HepG2 (cell line): ENCODE measurements at regions not wholly inside any gene's neighbourhood (a gene's known extent, or its start where the extent isn't known, plus 50 kb on each side); places are given as distances from the start of the nearest gene placed in this dataset.

Source experiments
- ATAC-seq: fragments of 200-7000 bp; cut with Tn5 transposase; 3 replicates; pipeline ENCODE4 v1.9.1; 2020; ENCODE audit warnings: mild to moderate bottlenecking, moderate library complexity
- BruUV-seq: library from RNA; stranded (reverse); fragments of 400-500 nt; replicated peaks from 2 replicates; lab custom pipeline; 2021; lab: Mats Ljungman, UMichigan
- CTCF ChIA-PET: fragments of 300-600 bp; formaldehyde crosslinking; extraction: SDS; loops from one replicate; lab custom pipeline; 2021; ENCODE audit warnings: low total read pairs, inconsistent platforms, low intra/inter-chr PET ratio; lab: Yijun Ruan, JAX
- POLR2A ChIA-PET: fragments of 350-600 bp; sonication (Branson Sonifier 250); formaldehyde crosslinking; loops from one replicate; lab custom pipeline; 2020; ENCODE audit warnings: antibody characterized with exemption, inconsistent platforms; lab: Yijun Ruan, JAX
- DNase-seq: peaks from one replicate; pipeline ENCODE4 v3.0.0-alpha.2; 2015; ENCODE audit warnings: low spot score
- FAIRE-seq: peaks from 3 replicates; lab custom pipeline; 2011; peaks lifted over from hg19 to GRCh38; lab: Jason Lieb, UNC
- H2AFZ ChIP-seq: one replicate; pipeline ENCODE4 v1.6.1; 2011; ENCODE audit warnings: low read length, inconsistent platforms
- H3K27ac ChIP-seq: fragments of 300-600 bp; 3 replicates; pipeline ENCODE4 v1.8.0; 2011; ENCODE audit warnings: mixed run types, mild to moderate bottlenecking, mixed read lengths, low read length, inconsistent platforms; ENCODE audit not compliant: insufficient read depth; ENCODE audit errors: extremely low read length
- H3K27me3 ChIP-seq, 2 experiments: fragments of 200-600 bp in 1 of 2; 2 replicates in 1 of 2; 3 replicates in 1 of 2; pipeline versions ENCODE4 v1.6.0 to v1.8.0; 2011; ENCODE audit warnings: low read length in 2 of 2, mild to moderate bottlenecking in 2 of 2, moderate library complexity in 2 of 2, inconsistent platforms in 1 of 2; ENCODE audit not compliant: insufficient read depth in 2 of 2, control insufficient read depth in 1 of 2
- H3K36me3 ChIP-seq, 2 experiments: fragments of 200-600 bp in 1 of 2; replicated peaks in 1 of 2; 2 replicates in 1 of 2; 3 replicates in 1 of 2; pipeline versions ENCODE4 v1.5.1 to v1.8.0; 2011; ENCODE audit warnings: low read length in 2 of 2, inconsistent platforms in 1 of 2; ENCODE audit not compliant: insufficient read depth in 2 of 2, control insufficient read depth in 1 of 2
- H3K4me1 ChIP-seq: 2 replicates; pipeline ENCODE4 v1.5.1; 2012; ENCODE audit warnings: low read length, inconsistent platforms; ENCODE audit not compliant: insufficient read depth
- H3K4me2 ChIP-seq: 2 replicates; pipeline ENCODE4 v1.6.0; 2011; ENCODE audit warnings: low read depth, low read length, inconsistent platforms
- H3K4me3 ChIP-seq, 3 experiments: fragments of 200-600 bp in 1 of 3; sonication (generic), shearing (Covaris generic) in 1 of 3; replicated peaks in 1 of 3; 2 replicates each; pipeline ENCODE4 v1.5.1; 2011 to 2016; ENCODE audit warnings: low read length in 3 of 3, inconsistent platforms in 2 of 3, low read depth in 2 of 3, mild to moderate bottlenecking in 2 of 3, control low read depth in 1 of 3, mixed read lengths in 1 of 3; ENCODE audit not compliant: insufficient read depth in 1 of 3
- H3K79me2 ChIP-seq: one replicate; pipeline ENCODE4 v1.6.1; 2011; ENCODE audit warnings: low read length, inconsistent platforms; ENCODE audit not compliant: insufficient read depth
- H3K9ac ChIP-seq: 2 replicates; pipeline ENCODE4 v1.6.0; 2011; ENCODE audit warnings: mild to moderate bottlenecking, low read depth, low read length, inconsistent platforms; ENCODE audit not compliant: insufficient read depth
- H3K9me3 ChIP-seq: 2 replicates; pipeline ENCODE4 v1.5.1; 2012; ENCODE audit warnings: mild to moderate bottlenecking, low read length
- H4K20me1 ChIP-seq: 2 replicates; pipeline ENCODE4 v1.6.0; 2011; ENCODE audit warnings: inconsistent platforms, mild to moderate bottlenecking, low read length, moderate library complexity; ENCODE audit not compliant: insufficient read depth
- ATF7 ChIP-seq, 2 experiments: fragments of 450-650 bp in 1 of 2; sonication (generic) in 1 of 2; formaldehyde crosslinking in 1 of 2; IDR thresholded peaks; 2 replicates each; pipeline versions ENCODE4 v1.4.0 to v1.6.1; 2016 to 2020; ENCODE audit warnings: antibody characterized with exemption in 1 of 2, mild to moderate bottlenecking in 1 of 2, missing genetic modification reagents in 1 of 2
- CREB1 ChIP-seq, 2 experiments: fragments of 450-650 bp in 1 of 2; IDR thresholded peaks; 2 replicates each; pipeline ENCODE4 v1.6.1; 2016 to 2017; ENCODE audit warnings: control low read depth in 1 of 2, mild to moderate bottlenecking in 1 of 2, missing compliant biosample characterization in 1 of 2, missing genetic modification characterization in 1 of 2
- EED ChIP-seq: sonication (generic); formaldehyde crosslinking; IDR thresholded peaks from 2 replicates; pipeline ENCODE4 v1.5.0; 2020; ENCODE audit warnings: mild to moderate bottlenecking, missing genetic modification reagents
- IKZF1 ChIP-seq: fragments of 450-650 bp; IDR thresholded peaks from 2 replicates; pipeline ENCODE4 v1.7.1; 2016
- YEATS2 ChIP-seq: sonication (generic); formaldehyde crosslinking; IDR thresholded peaks from 2 replicates; pipeline ENCODE4 v1.4.0; 2020; ENCODE audit warnings: missing genetic modification reagents, borderline replicate concordance
- ZC3H4 ChIP-seq: sonication (generic); formaldehyde crosslinking; IDR thresholded peaks from 2 replicates; pipeline ENCODE4 v1.4.0; 2020; ENCODE audit warnings: missing genetic modification reagents, borderline replicate concordance
- ZFP90 ChIP-seq: sonication (generic); formaldehyde crosslinking; IDR thresholded peaks from 2 replicates; pipeline ENCODE4 v1.8.0; 2022; ENCODE audit warnings: missing genetic modification reagents, mild to moderate bottlenecking, inconsistent platforms, borderline replicate concordance
- ZNF121 ChIP-seq: sonication (generic); formaldehyde crosslinking; IDR thresholded peaks from 2 replicates; pipeline ENCODE4 v1.5.0; 2020; ENCODE audit warnings: mild to moderate bottlenecking, missing genetic modification reagents
- WGBS: methylation state at CpG from one replicate; pipeline ENCODE4 v1.1.6; 2017; ENCODE audit warnings: low lambda C conversion rate; 5-methylcytosine and 5-hydroxymethylcytosine counted together
- in situ Hi-C: cut with HindIII; loops from 2 replicates; pipeline ENCODE4 v1.10.0; 2017; ENCODE audit warnings: low pct_unique_long_range_greater_than_20kb; ENCODE audit not compliant: extremely low pct_ligation_motif_present
- intact Hi-C: fragments of 100-400 bp; cut with micrococcal nuclease; formaldehyde crosslinking; loops from one replicate; pipeline ENCODE4 v1.10.0; 2022; ENCODE audit not compliant: unreplicated experiment

DNA sequence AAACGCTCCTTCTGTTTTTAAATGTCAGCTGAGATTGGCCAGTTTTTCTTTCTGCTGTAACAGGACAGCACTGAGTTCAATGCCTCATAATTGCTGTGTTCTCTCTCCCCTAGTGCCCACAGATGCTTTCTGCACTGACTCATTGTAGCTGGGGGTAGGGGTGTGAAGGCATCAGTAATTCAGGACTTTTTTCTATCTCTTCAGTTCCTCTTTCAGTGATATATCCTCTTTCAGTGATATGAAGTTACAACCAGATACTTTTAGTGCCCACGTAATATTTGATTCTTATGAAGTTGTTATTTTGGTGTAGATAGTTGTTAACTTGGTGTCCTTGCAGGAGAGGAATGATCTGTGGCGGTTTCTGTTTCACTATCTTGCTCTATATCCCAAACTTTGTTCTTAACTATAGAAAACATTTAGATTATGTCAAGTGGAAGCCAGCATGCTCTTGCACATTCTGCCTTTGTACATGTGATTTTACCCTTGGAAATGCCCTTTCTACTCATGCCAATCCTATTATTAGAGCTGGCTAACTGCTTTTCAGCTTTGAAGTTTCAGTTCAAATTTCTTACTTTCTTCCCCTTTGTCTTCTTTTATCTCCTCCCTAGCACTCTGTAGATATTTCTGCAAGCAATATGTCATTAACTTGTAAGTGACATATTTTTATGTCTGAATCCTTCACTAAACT is 1258.4 kb downstream of the FAM133A start:
- no TSS peak for BruUV-seq
- Histone ChIP-seq H3K9me3 (no peaks in the 10 kb centered on the region), H3K4me2 (no peak overlapping the region), H3K27ac (no peak overlapping the region), H3K27me3 (no peaks in the 10 kb centered on the region), H2AFZ (no peak overlapping the region), H3K4me1 (no peaks in the 10 kb centered on the region), H4K20me1 (no peaks in the 10 kb centered on the region), H3K79me2 (no peaks in the 10 kb centered on the region), H3K9ac (no peak overlapping the region), H3K4me3 (no peak overlapping the region), H3K36me3 (no peaks in the 10 kb centered on the region)
- no peak for ATAC-seq
- TF ChIP-seq ZNF121 (CRISPR knock-in tag) (no peak), ZFP90 (CRISPR knock-in tag) (no peak)
- POLR2A ChIA-PET = no interaction called here
- WGBS = 7% methylated on average over 3 of the region's 3 CpGs
- in situ Hi-C loops (no loop called here), intact Hi-C loops (no loop called here)
- no peak for DNase-seq
- CTCF ChIA-PET = no interaction called here
- no peak for FAIRE-seq

DNA sequence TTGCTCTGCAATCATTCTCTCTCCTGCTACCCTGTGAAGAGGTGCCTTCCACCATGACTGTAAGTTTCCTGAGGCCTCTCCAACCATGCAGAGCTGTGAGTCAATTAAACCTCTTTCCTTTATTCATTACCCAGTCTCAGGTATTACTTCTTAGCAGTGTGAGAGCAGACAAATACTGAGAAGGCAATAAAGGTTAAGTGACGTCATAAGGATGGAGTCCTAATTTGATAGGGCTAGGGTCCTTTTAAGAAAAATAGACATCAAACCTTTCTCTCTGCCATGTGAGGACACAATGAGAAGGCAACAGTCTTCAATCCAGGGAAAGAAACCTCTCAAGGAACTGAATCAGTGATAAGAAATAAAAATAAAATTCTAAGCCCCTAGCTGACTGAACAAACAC is 1262.7 kb downstream of the FAM133A start:
- Histone ChIP-seq H3K9ac (no peak overlapping the region), H3K79me2 (no peaks in the 10 kb centered on the region), H3K4me3 (no peak overlapping the region), H3K27me3 (no peaks in the 10 kb centered on the region), H3K27ac (no peak overlapping the region), H4K20me1 (no peaks in the 10 kb centered on the region), H3K9me3 (no peaks in the 10 kb centered on the region), H2AFZ (no peak overlapping the region), H3K4me1 (no peaks in the 10 kb centered on the region), H3K4me2 (no peak overlapping the region), H3K36me3 (no peaks in the 10 kb centered on the region)
- intact Hi-C loops (no loop called here), in situ Hi-C loops (no loop called here)
- CTCF ChIA-PET = no interaction called here
- POLR2A ChIA-PET = no interaction called here
- FAIRE-seq = no peak
- no peak for DNase-seq
- no TSS peak for BruUV-seq
- no peak for ATAC-seq
- WGBS = 0% methylated on average over 1 of the region's 1 CpG
- no peak for TF ChIP-seq IKZF1
- TF ChIP-seq CREB1 (IDR thresholded peaks at IDR 0.05) = peak; percentile 88
- TF ChIP-seq CREB1 (CRISPR knock-in tag; IDR thresholded peaks at IDR 0.05) = no peak
- no peak for TF ChIP-seq EED (CRISPR knock-in tag)
- peak; percentile 84 for TF ChIP-seq ATF7 (IDR thresholded peaks at IDR 0.05)
- TF ChIP-seq ATF7 (CRISPR knock-in tag; IDR thresholded peaks at IDR 0.05) = no peak
- no peak for TF ChIP-seq YEATS2
- no peak for TF ChIP-seq ZC3H4
